ENCODE measurements at regions not wholly inside any gene's neighbourhood (a gene's known extent, or its start where the extent isn't known, plus 50 kb on each side); places are given as distances from the start of the nearest gene placed in this dataset.

DNA sequence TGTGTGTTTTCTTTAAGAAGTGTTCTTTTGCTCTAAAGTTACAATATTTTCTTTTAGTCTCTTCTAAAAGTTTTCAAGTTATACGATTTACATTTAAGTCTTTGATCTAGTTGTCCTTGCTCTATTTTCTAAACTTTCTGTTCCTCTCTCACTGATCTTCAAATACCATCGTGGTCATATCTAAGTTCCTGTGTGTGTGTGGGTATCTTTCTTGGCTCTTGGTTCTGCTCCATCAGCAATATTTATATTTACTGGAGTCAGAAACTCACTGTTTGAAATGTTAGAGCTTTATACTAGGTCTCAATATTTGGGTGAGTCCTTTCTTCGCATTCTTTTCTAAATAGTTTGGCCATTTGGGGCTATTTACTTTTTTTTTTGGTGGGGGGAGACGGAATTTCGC is 77.3 kb downstream of the COPS8 start:
- TF ChIP-seq, protein P1, sequence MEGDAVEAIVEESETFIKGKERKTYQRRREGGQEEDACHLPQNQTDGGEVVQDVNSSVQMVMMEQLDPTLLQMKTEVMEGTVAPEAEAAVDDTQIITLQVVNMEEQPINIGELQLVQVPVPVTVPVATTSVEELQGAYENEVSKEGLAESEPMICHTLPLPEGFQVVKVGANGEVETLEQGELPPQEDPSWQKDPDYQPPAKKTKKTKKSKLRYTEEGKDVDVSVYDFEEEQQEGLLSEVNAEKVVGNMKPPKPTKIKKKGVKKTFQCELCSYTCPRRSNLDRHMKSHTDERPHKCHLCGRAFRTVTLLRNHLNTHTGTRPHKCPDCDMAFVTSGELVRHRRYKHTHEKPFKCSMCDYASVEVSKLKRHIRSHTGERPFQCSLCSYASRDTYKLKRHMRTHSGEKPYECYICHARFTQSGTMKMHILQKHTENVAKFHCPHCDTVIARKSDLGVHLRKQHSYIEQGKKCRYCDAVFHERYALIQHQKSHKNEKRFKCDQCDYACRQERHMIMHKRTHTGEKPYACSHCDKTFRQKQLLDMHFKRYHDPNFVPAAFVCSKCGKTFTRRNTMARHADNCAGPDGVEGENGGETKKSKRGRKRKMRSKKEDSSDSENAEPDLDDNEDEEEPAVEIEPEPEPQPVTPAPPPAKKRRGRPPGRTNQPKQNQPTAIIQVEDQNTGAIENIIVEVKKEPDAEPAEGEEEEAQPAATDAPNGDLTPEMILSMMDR (IDR thresholded peaks at IDR 0.05): no peak
- Histone ChIP-seq H3K27me3 (no peaks in the 10 kb centered on the region), H3K36me3 (no peaks in the 10 kb centered on the region), H3K9me3 (no peaks in the 10 kb centered on the region), H3K27ac (no peak overlapping the region), H3K4me3 (no peak overlapping the region), H3K4me1 (no peaks in the 10 kb centered on the region)
- FAIRE-seq (no peak), ATAC-seq (no peak), DNase-seq (no peak)
- 68 to 78% methylated on average over 5 of the region's 5 CpGs for WGBS, 2 donors
- intact Hi-C loops (cut with DNase I): loop anchor here in 1 of 3 donors (10.0 kb wide), 1 partner anchor 252 kb away; the partner anchor contains the start of gene COL6A3

DNA sequence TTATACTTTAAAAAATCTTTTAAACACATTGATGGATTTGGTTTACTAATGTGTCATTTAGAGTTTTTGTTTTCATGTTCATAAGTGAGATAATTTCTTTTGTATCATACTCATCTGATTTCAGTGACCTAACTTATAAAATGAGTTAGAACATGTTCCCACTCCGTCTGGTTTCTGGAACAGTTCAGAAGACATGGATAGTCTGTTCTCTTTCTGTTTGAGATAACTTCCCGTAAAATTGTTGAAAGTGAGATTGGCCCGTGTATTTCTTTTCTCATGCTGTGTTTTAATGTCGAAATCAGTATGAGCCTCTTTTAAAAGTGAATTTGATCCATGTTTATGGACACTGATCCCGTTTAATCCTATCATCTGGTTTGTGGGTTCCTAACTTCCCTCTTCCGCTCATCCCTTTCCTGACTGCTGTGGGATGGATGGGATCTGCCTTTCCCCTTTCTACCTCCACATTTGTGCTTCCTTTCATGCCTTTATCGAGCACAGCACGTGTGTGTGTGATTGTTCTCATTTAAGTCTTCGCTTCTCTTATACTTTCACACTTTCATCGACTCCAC is 78.9 kb downstream of the COPS8 start:
- TF ChIP-seq, protein P1 (IDR thresholded peaks at IDR 0.05): no peak
- FAIRE-seq (no peak), DNase-seq (no peak), ATAC-seq (no peak)
- Histone ChIP-seq H3K27me3 (no peaks in the 10 kb centered on the region), H3K27ac (no peak overlapping the region), H3K4me3 (no peak overlapping the region), H3K36me3 (no peaks in the 10 kb centered on the region), H3K9me3 (no peaks in the 10 kb centered on the region), H3K4me1 (no peaks in the 10 kb centered on the region)
- intact Hi-C loops (cut with DNase I): loop anchor here in 1 of 3 donors (5.0 to 10.0 kb wide), 2 partner anchors 158 to 250 kb away; partner anchors contain the start of gene COL6A3
- 64 to 74% methylated on average over 10 of the region's 10 CpGs for WGBS, 2 donors

DNA sequence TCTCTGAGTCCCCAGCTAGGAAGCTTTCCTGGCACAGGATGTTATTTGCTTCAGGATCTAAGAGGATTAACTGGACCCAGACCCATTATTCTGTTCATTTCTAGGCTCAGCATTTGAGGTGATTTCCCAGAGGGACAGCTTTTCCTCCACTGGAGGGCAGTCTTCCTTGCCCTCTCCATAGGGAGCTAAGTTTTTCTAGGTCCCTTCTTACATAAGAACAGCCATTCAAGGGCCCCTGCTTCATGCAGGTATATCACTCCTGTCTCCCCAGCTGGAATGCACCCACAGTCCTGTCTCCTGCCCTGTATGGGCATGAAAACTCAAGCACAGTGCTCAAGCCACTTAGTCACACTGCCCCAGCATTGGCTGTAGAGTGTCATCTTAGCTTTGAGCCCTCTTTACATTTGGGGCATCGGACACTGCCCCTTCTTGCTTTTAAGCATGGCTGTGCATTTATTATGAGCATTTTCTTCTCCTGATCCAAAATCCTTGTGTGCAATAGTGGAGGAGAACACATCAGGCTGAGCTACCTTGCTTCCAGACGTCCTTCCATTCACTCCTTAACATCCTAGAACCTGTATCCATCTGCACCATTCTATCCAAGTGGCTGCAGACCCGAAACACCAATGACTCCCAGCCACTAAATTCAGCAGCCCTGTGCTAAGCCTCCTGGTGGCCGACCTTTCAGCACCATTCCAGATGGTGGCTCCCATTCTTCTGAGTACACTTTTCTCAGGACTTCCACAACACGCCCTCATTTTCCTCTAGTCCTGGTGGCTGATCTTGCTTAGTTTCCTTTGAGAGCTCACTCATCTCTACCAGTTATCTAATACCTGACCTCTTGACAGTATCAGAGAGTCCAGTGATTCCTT is 80.0 kb downstream of the COPS8 start:
- Histone ChIP-seq H3K27ac (no peak overlapping the region), H3K9me3 (no peaks in the 10 kb centered on the region), H3K4me1 (no peaks in the 10 kb centered on the region), H3K36me3 (no peaks in the 10 kb centered on the region), H3K4me3 (no peak overlapping the region), H3K27me3 (no peaks in the 10 kb centered on the region)
- no peak for DNase-seq
- intact Hi-C loops (cut with DNase I): loop anchor here in 1 of 3 donors (5.0 to 10.0 kb wide), 2 partner anchors 157 to 249 kb away; partner anchors contain the start of gene COL6A3
- 60 to 69% methylated on average over 5 of the region's 5 CpGs for WGBS, 2 donors
- no peak for FAIRE-seq
- peak in 1 of 4 donors; percentile 60 for ATAC-seq
- TF ChIP-seq, protein P1 (IDR thresholded peaks at IDR 0.05): peak in 1 of 4 donors; percentile 16

DNA sequence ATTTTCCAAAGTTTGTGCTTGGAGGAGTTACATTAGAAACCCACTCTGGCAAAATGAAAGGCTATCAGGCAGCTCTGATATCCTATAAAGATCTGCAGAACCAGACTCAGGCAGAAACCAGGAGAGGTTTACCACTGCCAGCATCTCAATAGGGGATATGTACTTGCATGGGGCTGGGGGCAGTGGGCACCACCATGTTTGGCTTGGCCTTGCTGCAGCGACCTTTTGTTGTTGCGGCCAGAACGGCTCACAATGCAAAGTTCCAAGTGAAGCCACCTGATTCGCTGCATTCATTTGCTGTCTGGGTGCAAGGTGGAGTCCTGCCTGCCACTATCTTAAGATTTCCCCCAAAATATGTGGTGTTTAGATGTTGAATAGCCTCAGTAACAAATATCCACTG is 81.3 kb downstream of the COPS8 start:
- no peaks in the 10 kb centered on the region for H3K27me3 ChIP-seq
- 82% methylated on average over 4 of the region's 4 CpGs for WGBS, 2 donors
- H3K36me3 ChIP-seq: no peaks in the 10 kb centered on the region
- H3K4me1 ChIP-seq: no peaks in the 10 kb centered on the region
- TF ChIP-seq, protein P1 (IDR thresholded peaks at IDR 0.05): no peak
- ATAC-seq (no peak), DNase-seq (no peak), FAIRE-seq (no peak)
- intact Hi-C loops (cut with DNase I): loop anchor here in 1 of 3 donors (5.0 to 10.0 kb wide), 2 partner anchors 155 to 248 kb away; partner anchors contain the start of gene COL6A3
- no peaks in the 10 kb centered on the region for H3K9me3 ChIP-seq
- H3K27ac ChIP-seq: no peak overlapping the region
- H3K4me3 ChIP-seq: no peak overlapping the region

All from pancreas (tissue), 10 donors.